IMR-90 (cell line): ENCODE measurements at regions not wholly inside any gene's neighbourhood (a gene's known extent, or its start where the extent isn't known, plus 50 kb on each side); places are given as distances from the start of the nearest gene placed in this dataset.

ENCODE experiments used
- ATAC-seq: fragments of 200-7000 bp; cut with Tn5 transposase; 2 replicates; pipeline ENCODE4 v1.9.1; 2020; ENCODE audit warnings: low read depth, mild to moderate bottlenecking, moderate library complexity
- BruUV-seq: library from RNA; stranded (reverse); fragments of 400-500 nt; replicated peaks from 2 replicates; lab custom pipeline; 2021; lab: Mats Ljungman, UMichigan
- CTCF ChIA-PET: fragments of 300-600 bp; formaldehyde crosslinking; extraction: SDS; loops from one replicate; lab custom pipeline; 2021; ENCODE audit warnings: antibody characterized with exemption; lab: Yijun Ruan, JAX
- POLR2A ChIA-PET: fragments of 300-600 bp; sonication (Branson Sonifier 250); formaldehyde crosslinking; loops from one replicate; lab custom pipeline; 2022; ENCODE audit warnings: antibody characterized with exemption; ENCODE audit not compliant: unreplicated experiment; lab: Charles Lee
- DNase-seq: peaks from one replicate; pipeline ENCODE4 v3.0.0; 2013
- H2AFZ ChIP-seq: replicated peaks from 2 replicates; pipeline ENCODE3; 2013; ENCODE audit warnings: low read length, mild to moderate bottlenecking; ENCODE audit not compliant: poor library complexity
- H2AK5ac ChIP-seq: 2 replicates; pipeline ENCODE4 v1.6.1; 2013; ENCODE audit warnings: low read depth, low read length, inconsistent platforms
- H2AK9ac ChIP-seq: replicated peaks from 2 replicates; pipeline ENCODE3; 2013; ENCODE audit warnings: mild to moderate bottlenecking, low read depth, low read length, moderate library complexity; ENCODE audit not compliant: poor library complexity
- H2BK120ac ChIP-seq: 2 replicates; pipeline ENCODE4 v1.6.1; 2013; ENCODE audit warnings: low read depth, low read length, inconsistent platforms
- H2BK15ac ChIP-seq: 3 replicates; pipeline ENCODE4 v1.6.1; 2013; ENCODE audit warnings: low read depth, low read length, inconsistent platforms
- H2BK20ac ChIP-seq: 2 replicates; pipeline ENCODE4 v1.6.1; 2013; ENCODE audit warnings: low read depth, mild to moderate bottlenecking, inconsistent platforms, low read length, moderate library complexity
- H2BK5ac ChIP-seq: 2 replicates; pipeline ENCODE4 v1.6.1; 2013; ENCODE audit warnings: mild to moderate bottlenecking, low read depth, low read length, inconsistent platforms; ENCODE audit not compliant: poor library complexity, severe bottlenecking
- H3K14ac ChIP-seq: replicated peaks from 2 replicates; pipeline ENCODE4 v1.6.1; 2013; ENCODE audit warnings: low read depth, low read length, inconsistent platforms
- H3K18ac ChIP-seq: 2 replicates; pipeline ENCODE4 v1.6.1; 2013; ENCODE audit warnings: low read depth, low read length, control low read depth
- H3K23ac ChIP-seq: 2 replicates; pipeline ENCODE4 v1.6.1; 2013; ENCODE audit warnings: low read depth, low read length, inconsistent platforms
- H3K27ac ChIP-seq: 2 replicates; pipeline ENCODE4 v1.5.1; 2013; ENCODE audit warnings: mild to moderate bottlenecking, control low read depth, low read length; ENCODE audit not compliant: insufficient read depth
- H3K27me3 ChIP-seq: 2 replicates; pipeline ENCODE4 v1.6.1; 2013; ENCODE audit warnings: low read length; ENCODE audit not compliant: control insufficient read depth, insufficient read depth
- H3K36me3 ChIP-seq: 2 replicates; pipeline ENCODE4 v1.6.1; 2013; ENCODE audit warnings: low read length, mixed read lengths; ENCODE audit not compliant: control insufficient read depth, insufficient read depth
- H3K4ac ChIP-seq: 2 replicates; pipeline ENCODE4 v1.6.1; 2013; ENCODE audit warnings: low read depth, low read length, inconsistent platforms
- H3K4me1 ChIP-seq: 2 replicates; pipeline ENCODE4 v1.6.1; 2013; ENCODE audit warnings: low read length, mixed read lengths; ENCODE audit not compliant: control insufficient read depth, insufficient read depth
- H3K4me2 ChIP-seq: 2 replicates; pipeline ENCODE4 v1.6.1; 2013; ENCODE audit warnings: low read depth, mild to moderate bottlenecking, control low read depth, low read length, moderate library complexity
- H3K4me3 ChIP-seq: 2 replicates; pipeline ENCODE4 v1.5.1; 2013; ENCODE audit warnings: low read depth, mild to moderate bottlenecking, control low read depth, low read length, moderate library complexity; ENCODE audit not compliant: insufficient read depth
- H3K56ac ChIP-seq: 2 replicates; pipeline ENCODE4 v1.6.1; 2013; ENCODE audit warnings: low read length, inconsistent platforms; ENCODE audit not compliant: insufficient read depth; ENCODE audit errors: extremely low read depth
- H3K79me1 ChIP-seq, 2 experiments: 2 replicates each; pipeline ENCODE4 v1.6.1; 2013; ENCODE audit warnings: low read length in 2 of 2, inconsistent platforms in 1 of 2, low read depth in 1 of 2
- H3K9ac ChIP-seq: 2 replicates; pipeline ENCODE4 v1.6.1; 2013; ENCODE audit warnings: low read depth, low read length, control low read depth
- H3K9me1 ChIP-seq: 2 replicates; pipeline ENCODE4 v1.6.1; 2013; ENCODE audit warnings: low read length, inconsistent platforms; ENCODE audit not compliant: insufficient read depth
- H3K9me3 ChIP-seq: 2 replicates; pipeline ENCODE4 v1.6.1; 2013; ENCODE audit warnings: low read length; ENCODE audit not compliant: control insufficient read depth, insufficient read depth
- H4K20me1 ChIP-seq: 2 replicates; pipeline ENCODE4 v1.6.1; 2013; ENCODE audit warnings: low read length, inconsistent platforms; ENCODE audit not compliant: insufficient read depth
- H4K5ac ChIP-seq: 2 replicates; pipeline ENCODE4 v1.6.1; 2013; ENCODE audit warnings: mild to moderate bottlenecking, low read depth, low read length, control low read depth
- H4K8ac ChIP-seq, 2 experiments: 2 replicates each; pipeline ENCODE4 v1.6.1; 2013; ENCODE audit warnings: low read depth in 2 of 2, low read length in 2 of 2, control low read depth in 1 of 2, inconsistent platforms in 1 of 2
- H4K91ac ChIP-seq: 2 replicates; pipeline ENCODE4 v1.6.1; 2013; ENCODE audit warnings: low read depth, low read length, inconsistent platforms; ENCODE audit not compliant: insufficient read depth
- CEBPB ChIP-seq: IDR thresholded peaks from 2 replicates; pipeline ENCODE4 v1.6.1; 2012; ENCODE audit warnings: low read depth, low read length, improper control_type of control experiment
- ELK1 ChIP-seq: fragments of 150-350 bp; IDR thresholded peaks from 2 replicates; pipeline ENCODE4 v1.6.1; 2016; ENCODE audit warnings: low read depth, mild to moderate bottlenecking, low read length, moderate library complexity, borderline replicate concordance
- FOS ChIP-seq: fragments of 150-350 bp; IDR thresholded peaks from 2 replicates; pipeline ENCODE4 v1.6.1; 2016; ENCODE audit warnings: low read depth, low read length
- MAZ ChIP-seq: IDR thresholded peaks from 2 replicates; pipeline ENCODE4 v1.6.1; 2012; ENCODE audit warnings: low read depth, mild to moderate bottlenecking, low read length, improper control_type of control experiment, moderate library complexity, borderline replicate concordance
- MXI1 ChIP-seq: IDR thresholded peaks from 2 replicates; pipeline ENCODE4 v1.6.1; 2012; ENCODE audit warnings: low read depth, mild to moderate bottlenecking, low read length, moderate library complexity, borderline replicate concordance
- NFE2L2 ChIP-seq: fragments of 150-350 bp; IDR thresholded peaks from 2 replicates; pipeline ENCODE4 v1.6.1; 2016; ENCODE audit warnings: low read depth, mild to moderate bottlenecking, low read length
- POLR2A ChIP-seq: IDR thresholded peaks from 2 replicates; pipeline ENCODE4 v1.6.1; 2012; ENCODE audit warnings: mild to moderate bottlenecking, low read depth, low read length
- RCOR1 ChIP-seq: IDR thresholded peaks from 2 replicates; pipeline ENCODE4 v1.6.1; 2012; ENCODE audit warnings: mild to moderate bottlenecking, low read length, improper control_type of control experiment; ENCODE audit not compliant: insufficient replicate concordance
- SMC3 ChIP-seq: fragments of 150-350 bp; IDR thresholded peaks from 2 replicates; pipeline ENCODE4 v1.6.1; 2016; ENCODE audit warnings: low read depth, mild to moderate bottlenecking, antibody characterized with exemption, low read length, moderate library complexity
- USF2 ChIP-seq: fragments of 150-350 bp; IDR thresholded peaks from 2 replicates; pipeline ENCODE4 v1.6.1; 2017; ENCODE audit warnings: mild to moderate bottlenecking, antibody characterized with exemption, low read length, low read depth
- WGBS, 2 experiments: methylation state at CpG; one replicate each; pipeline versions ENCODE4 v1.1.5 to v1.1.7; 2013; ENCODE audit warnings: missing lambda C conversion rate in 2 of 2; ENCODE audit not compliant: insufficient read length in 1 of 2; ENCODE audit errors: extremely low coverage in 2 of 2; 5-methylcytosine and 5-hydroxymethylcytosine counted together
- dilution Hi-C: fragments of 300-500 bp; cut with HindIII; formaldehyde crosslinking; loops from one replicate; pipeline ENCODE4 v1.14.3; 2018; ENCODE audit warnings: low sequenced_read_pairs; ENCODE audit not compliant: unreplicated experiment
- in situ Hi-C: fragments of 300-500 bp; cut with MboI; formaldehyde crosslinking; loops from 3 replicates; pipeline ENCODE4 v1.14.3; 2019; ENCODE audit warnings: low sequenced_read_pairs, inconsistent platforms, mixed read lengths
- intact Hi-C: fragments of 100-400 bp; cut with micrococcal nuclease; formaldehyde crosslinking; loops from 2 replicates; pipeline ENCODE4 v1.10.0; 2022

GRCh38 chr3:117181222-117181621, 471.6 kb downstream of the TUSC7 start:
- Histone ChIP-seq H3K23ac (no peak overlapping the region), H2BK5ac (no peak overlapping the region), H3K27me3 (no peaks in the 10 kb centered on the region), H3K9ac (no peak overlapping the region), H4K20me1 (no peaks in the 10 kb centered on the region), H2AK5ac (no peak overlapping the region), H3K18ac (no peak overlapping the region), H2AK9ac (no peak overlapping the region), H3K4ac (no peak overlapping the region), H2BK20ac (no peak overlapping the region), H3K4me1 (no peaks in the 10 kb centered on the region), H3K4me2 (no peak overlapping the region), H3K27ac (no peak overlapping the region), H3K14ac (no peak overlapping the region), H3K36me3 (no peaks in the 10 kb centered on the region), H2AFZ (no peak overlapping the region), H3K9me1 (no peaks in the 10 kb centered on the region), H3K4me3 (no peak overlapping the region), H3K9me3 (no peaks in the 10 kb centered on the region), H4K91ac (no peak overlapping the region), H2BK120ac (no peak overlapping the region), H3K56ac (no peak overlapping the region), H4K5ac (no peak overlapping the region), H2BK15ac (no peak overlapping the region), H4K8ac (no peak overlapping the region), H3K79me1 (no peaks in the 10 kb centered on the region)
- DNase-seq, result no peak
- ChIA-PET POLR2A (no interaction called here), CTCF (no interaction called here)
- BruUV-seq, result no TSS peak
- TF ChIP-seq SMC3, result no peak
- no peak for TF ChIP-seq POLR2A
- TF ChIP-seq ELK1, result no peak
- no peak for TF ChIP-seq MAZ
- no peak for TF ChIP-seq MXI1
- TF ChIP-seq USF2, result no peak
- TF ChIP-seq NFE2L2, result no peak
- no peak for TF ChIP-seq FOS
- no peak for TF ChIP-seq CEBPB
- TF ChIP-seq RCOR1, result no peak
- in situ Hi-C loops, result no loop called here
- dilution Hi-C loops, result no loop called here
- ATAC-seq, result no peak
- intact Hi-C loops, result no loop called here
- no CpG with 5 or more reads among the region's 1 CpG for WGBS, 2 experiments
